ENCODE measurements at regions not wholly inside any gene's neighbourhood (a gene's known extent, or its start where the extent isn't known, plus 50 kb on each side); places are given as distances from the start of the nearest gene placed in this dataset.

DNA sequence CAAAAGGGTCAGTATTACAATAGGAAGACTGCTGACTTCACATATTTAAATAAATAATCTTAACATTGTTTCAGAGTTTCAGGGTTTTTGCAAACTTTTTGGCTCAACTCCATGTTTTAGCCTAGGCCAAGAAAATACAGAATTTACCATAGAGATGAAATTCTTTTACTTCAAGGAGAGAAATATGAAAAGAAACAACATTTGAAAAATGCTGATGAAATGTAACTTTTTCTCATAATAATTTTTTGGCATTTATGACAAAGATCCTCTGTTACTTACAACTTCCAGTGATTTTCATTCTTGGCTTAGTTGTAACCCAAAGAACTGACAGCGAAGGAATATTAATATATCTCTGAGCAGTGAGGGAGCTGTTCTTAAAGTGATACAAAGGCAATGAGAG lies 316.1 kb upstream of the EMCN start:
- no peaks in the 10 kb centered on the region for H3K4me1 ChIP-seq
- no peaks in the 10 kb centered on the region for H3K9me3 ChIP-seq
- TF ChIP-seq CTCF (IDR thresholded peaks at IDR 0.05) (no peak), POLR2A (IDR thresholded peaks at IDR 0.05) (no peak)
- no peak overlapping the region for H3K4me3 ChIP-seq (replicated peaks in 1 of 3)
- no peaks in the 10 kb centered on the region for H3K27me3 ChIP-seq
- H3K27ac ChIP-seq, result no peak overlapping the region
- DNase-seq, result no peak
- intact Hi-C loops (cut with DNase I), result no loop called here
- H3K36me3 ChIP-seq, result no peaks in the 10 kb centered on the region
- WGBS, 2 donors, result 79 to 89% methylated on average over 1 of the region's 1 CpG

DNA sequence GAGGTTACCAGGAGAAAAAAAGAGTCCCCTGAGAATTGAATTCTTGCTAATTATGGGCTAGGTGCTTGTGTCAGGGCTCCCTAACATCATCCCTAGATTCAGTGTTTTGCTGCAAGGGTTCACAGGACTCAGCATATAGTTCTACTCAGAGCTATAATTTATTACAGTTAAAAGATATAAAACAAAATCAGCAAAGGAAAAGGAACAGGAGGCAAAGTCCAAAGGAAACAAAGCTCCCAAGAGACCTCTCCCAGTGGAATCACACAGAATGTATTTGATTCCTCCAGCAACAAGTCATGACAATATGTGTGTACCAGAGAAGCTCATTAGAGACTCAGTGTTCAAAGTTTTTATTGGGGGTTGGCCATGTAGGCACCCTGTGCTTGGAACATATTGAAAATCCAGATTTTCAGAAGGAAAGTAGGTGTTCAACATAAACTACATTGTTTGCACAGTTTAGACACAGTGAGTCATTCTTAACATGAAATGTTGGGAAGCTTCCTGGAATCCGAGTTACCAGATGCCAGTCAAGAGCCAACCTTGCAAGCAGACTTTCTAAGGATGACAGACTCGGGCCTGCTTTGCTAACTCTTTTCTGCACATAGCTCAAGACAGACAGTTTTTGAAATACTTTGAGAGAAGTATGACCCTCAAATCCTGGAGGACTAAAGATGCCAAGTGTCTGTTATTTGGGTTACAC lies 311.3 kb upstream of the EMCN start:
- 41 to 74% methylated on average over 2 of the region's 2 CpGs for WGBS, 2 donors
- no peaks in the 10 kb centered on the region for H3K9me3 ChIP-seq
- no peak for TF ChIP-seq POLR2A (IDR thresholded peaks at IDR 0.05)
- TF ChIP-seq CTCF (IDR thresholded peaks at IDR 0.05), result no peak
- no peaks in the 10 kb centered on the region for H3K27me3 ChIP-seq
- no peak overlapping the region for H3K27ac ChIP-seq
- intact Hi-C loops (cut with DNase I), result no loop called here
- DNase-seq, result no peak
- H3K36me3 ChIP-seq, result no peaks in the 10 kb centered on the region
- no peaks in the 10 kb centered on the region for H3K4me1 ChIP-seq
- no peak overlapping the region for H3K4me3 ChIP-seq (replicated peaks in 1 of 3)

GRCh38 chr4:100828364-100828763 lies 310.5 kb upstream of the EMCN start:
- DNase-seq, result no peak

DNA sequence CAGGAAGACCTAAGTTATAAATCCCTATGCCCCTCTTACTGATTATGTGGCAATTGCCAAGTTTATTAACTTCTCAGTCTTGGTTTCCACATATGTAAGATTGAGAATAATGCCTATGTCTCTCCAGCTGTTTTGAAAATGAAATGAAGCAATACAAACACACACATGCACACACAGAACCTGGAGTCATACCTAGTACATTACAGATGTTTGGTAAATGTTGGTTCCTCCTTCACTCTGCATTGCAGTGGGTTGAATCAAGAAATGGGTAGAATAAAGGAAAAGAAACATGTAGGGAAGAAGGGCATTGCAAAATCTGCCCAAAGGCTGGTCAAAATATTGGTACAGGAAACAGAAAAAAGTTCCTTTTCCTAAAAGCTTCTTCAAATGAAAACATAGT lies 309.9 kb upstream of the EMCN start:
- Histone ChIP-seq H3K9me3 (no peaks in the 10 kb centered on the region), H3K27me3 (no peaks in the 10 kb centered on the region), H3K36me3 (no peaks in the 10 kb centered on the region), H3K27ac (no peak overlapping the region), H3K4me1 (no peaks in the 10 kb centered on the region), H3K4me3 (replicated peaks in 1 of 3) (no peak overlapping the region)
- TF ChIP-seq CTCF (IDR thresholded peaks at IDR 0.05) (no peak), POLR2A (IDR thresholded peaks at IDR 0.05) (no peak)
- DNase-seq, result no peak
- intact Hi-C loops (cut with DNase I), result no loop called here

More at GRCh38 chr4:100828364-100828763, 310.5 kb upstream of the EMCN start:
- Histone ChIP-seq H3K9me3 (no peaks in the 10 kb centered on the region), H3K4me1 (no peaks in the 10 kb centered on the region), H3K4me3 (replicated peaks in 1 of 3) (no peak overlapping the region), H3K27ac (no peak overlapping the region), H3K36me3 (no peaks in the 10 kb centered on the region), H3K27me3 (no peaks in the 10 kb centered on the region)
- no peak for TF ChIP-seq CTCF (IDR thresholded peaks at IDR 0.05)
- TF ChIP-seq POLR2A (IDR thresholded peaks at IDR 0.05), result no peak
- 63 to 86% methylated on average over 3 of the region's 3 CpGs for WGBS, 2 donors
- intact Hi-C loops (cut with DNase I), result no loop called here

DNA sequence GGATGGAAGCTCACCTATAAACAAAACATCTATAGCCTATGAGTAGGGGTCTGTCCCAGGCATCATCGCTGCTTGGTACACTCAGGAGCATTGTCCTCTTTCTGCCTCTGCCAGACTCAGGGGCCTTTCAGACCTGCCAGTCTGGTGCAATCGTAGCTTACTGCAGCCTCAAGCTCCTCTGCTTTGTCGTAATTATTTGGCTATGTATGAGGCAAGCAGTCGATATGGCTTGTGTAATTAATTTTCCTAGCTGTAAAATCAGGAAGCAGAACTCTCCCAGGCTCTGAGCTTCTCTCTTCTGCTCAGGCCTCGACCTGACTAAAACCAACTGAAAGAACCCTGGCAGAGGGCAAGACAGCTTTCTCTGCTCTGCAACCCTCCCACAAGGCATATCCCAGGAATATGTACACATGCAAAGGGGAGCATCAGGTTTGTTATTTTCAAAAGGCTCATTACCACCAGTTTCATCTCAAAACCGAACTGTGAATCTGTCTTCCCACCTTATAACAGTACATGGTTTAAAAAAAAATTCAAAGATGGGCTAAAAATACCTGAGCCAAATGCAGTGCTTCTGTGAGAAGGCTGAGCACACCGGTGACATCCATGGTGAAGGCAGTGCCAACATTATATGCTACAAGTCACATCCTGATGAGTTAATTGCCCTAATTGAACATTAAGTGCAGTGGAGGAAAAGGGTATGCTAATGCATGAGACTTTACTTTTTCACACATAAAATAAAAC lies 309.2 kb upstream of the EMCN start:
- H3K27me3 ChIP-seq, result no peaks in the 10 kb centered on the region
- DNase-seq, result no peak
- no peaks in the 10 kb centered on the region for H3K36me3 ChIP-seq
- H3K4me1 ChIP-seq, result no peaks in the 10 kb centered on the region
- H3K9me3 ChIP-seq, result no peaks in the 10 kb centered on the region
- intact Hi-C loops (cut with DNase I), result no loop called here
- no peak overlapping the region for H3K27ac ChIP-seq
- WGBS, 2 donors, result 67 to 75% methylated on average over 7 of the region's 7 CpGs
- TF ChIP-seq POLR2A (IDR thresholded peaks at IDR 0.05), result no peak
- no peak overlapping the region for H3K4me3 ChIP-seq (replicated peaks in 1 of 3)

Measured in thyroid gland (tissue), 4 donors.